ENCODE measurements at regions not wholly inside any gene's neighbourhood (a gene's known extent, or its start where the extent isn't known, plus 50 kb on each side); places are given as distances from the start of the nearest gene placed in this dataset.
"Not testable (repeated sequence)": the region's sequence is repeated elsewhere in the genome, so short reads cannot be mapped to it uniquely, and the experiment has no call there.

DNA sequence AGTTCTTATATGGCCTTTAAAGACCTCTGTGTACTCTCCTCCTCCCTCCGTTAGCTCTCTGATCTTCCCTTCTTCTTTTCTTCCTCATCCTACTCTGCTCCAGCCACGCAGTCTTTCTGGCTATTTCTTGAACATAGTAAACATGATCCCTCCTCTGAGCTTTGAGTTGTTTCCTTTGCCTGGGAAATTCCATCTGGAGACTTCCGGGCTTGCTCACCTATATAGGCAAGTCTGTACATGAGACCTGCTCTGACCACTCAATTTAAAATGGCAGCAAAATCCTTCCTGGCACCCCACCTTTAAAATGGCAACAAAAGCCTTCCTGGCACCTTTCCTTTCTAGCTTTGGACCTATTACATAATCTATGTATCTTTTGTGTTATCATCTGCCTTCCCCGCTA, 517.6 kb downstream of the TTLL7 start:
- TF ChIP-seq, protein P1, sequence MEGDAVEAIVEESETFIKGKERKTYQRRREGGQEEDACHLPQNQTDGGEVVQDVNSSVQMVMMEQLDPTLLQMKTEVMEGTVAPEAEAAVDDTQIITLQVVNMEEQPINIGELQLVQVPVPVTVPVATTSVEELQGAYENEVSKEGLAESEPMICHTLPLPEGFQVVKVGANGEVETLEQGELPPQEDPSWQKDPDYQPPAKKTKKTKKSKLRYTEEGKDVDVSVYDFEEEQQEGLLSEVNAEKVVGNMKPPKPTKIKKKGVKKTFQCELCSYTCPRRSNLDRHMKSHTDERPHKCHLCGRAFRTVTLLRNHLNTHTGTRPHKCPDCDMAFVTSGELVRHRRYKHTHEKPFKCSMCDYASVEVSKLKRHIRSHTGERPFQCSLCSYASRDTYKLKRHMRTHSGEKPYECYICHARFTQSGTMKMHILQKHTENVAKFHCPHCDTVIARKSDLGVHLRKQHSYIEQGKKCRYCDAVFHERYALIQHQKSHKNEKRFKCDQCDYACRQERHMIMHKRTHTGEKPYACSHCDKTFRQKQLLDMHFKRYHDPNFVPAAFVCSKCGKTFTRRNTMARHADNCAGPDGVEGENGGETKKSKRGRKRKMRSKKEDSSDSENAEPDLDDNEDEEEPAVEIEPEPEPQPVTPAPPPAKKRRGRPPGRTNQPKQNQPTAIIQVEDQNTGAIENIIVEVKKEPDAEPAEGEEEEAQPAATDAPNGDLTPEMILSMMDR (conservative IDR thresholded peaks at IDR 0.05), result not testable (repeated sequence)
- TF ChIP-seq ZFX (IDR thresholded peaks at IDR 0.05), result not testable (repeated sequence)

Data from C4-2B (cell line).